Lower leg skin (tissue), 3 donors: ENCODE measurements at regions not wholly inside any gene's neighbourhood (a gene's known extent, or its start where the extent isn't known, plus 50 kb on each side); places are given as distances from the start of the nearest gene placed in this dataset.

Experiments used
- CTCF ChIP-seq, 3 donors: fragments of 450-650 bp; IDR thresholded peaks; one replicate each; pipeline ENCODE4 v1.5.1; 2016; ENCODE audit warnings: antibody characterized with exemption in 3 of 3, mild to moderate bottlenecking in 3 of 3, moderate library complexity in 2 of 3
- POLR2A ChIP-seq, 2 donors: fragments of 450-650 bp; IDR thresholded peaks; one replicate each; pipeline ENCODE4 v1.6.1; 2016 to 2017; ENCODE audit warnings: antibody characterized with exemption in 2 of 2, mild to moderate bottlenecking in 1 of 2, moderate library complexity in 1 of 2

GRCh38 chr3:82960379-82960778, 1198.9 kb upstream of the GBE1 start:
- no peak for TF ChIP-seq CTCF (IDR thresholded peaks at IDR 0.05)
- TF ChIP-seq POLR2A (IDR thresholded peaks at IDR 0.05), result no peak
